GM23338 (cell line): ENCODE measurements at regions not wholly inside any gene's neighbourhood (a gene's known extent, or its start where the extent isn't known, plus 50 kb on each side); places are given as distances from the start of the nearest gene placed in this dataset.

Experiments
- ATAC-seq: fragments of 200-7000 bp; cut with Tn5 transposase; 3 replicates; pipeline ENCODE4 v1.9.1; 2020
- DNase-seq: peaks from one replicate; pipeline ENCODE4 v3.0.0-alpha.2; 2015; ENCODE audit warnings: low spot score
- H2AFZ ChIP-seq: fragments of 200-600 bp; sonication (generic); 2 replicates; pipeline ENCODE4 v1.8.0; 2016; ENCODE audit warnings: antibody characterized with exemption, mild to moderate bottlenecking, moderate library complexity
- H3F3A ChIP-seq: fragments of 200-600 bp; sonication (generic); replicated peaks from 2 replicates; pipeline ENCODE4 v1.8.0; 2017; ENCODE audit warnings: antibody characterized with exemption, mixed run types, low read depth
- H3K27ac ChIP-seq: fragments of 200-600 bp; sonication (generic); 2 replicates; pipeline ENCODE4 v1.6.1; 2016; ENCODE audit warnings: low read depth
- H3K27me3 ChIP-seq: fragments of 200-600 bp; sonication (generic); 2 replicates; pipeline ENCODE4 v1.8.0; 2016; ENCODE audit warnings: mild to moderate bottlenecking, mixed run types, moderate library complexity; ENCODE audit not compliant: insufficient read depth
- H3K36me3 ChIP-seq: fragments of 200-600 bp; sonication (generic); 2 replicates; pipeline ENCODE4 v1.8.0; 2016; ENCODE audit warnings: mild to moderate bottlenecking; ENCODE audit not compliant: insufficient read depth
- H3K4me1 ChIP-seq: fragments of 200-600 bp; sonication (generic); 2 replicates; pipeline ENCODE4 v1.8.0; 2016; ENCODE audit warnings: mild to moderate bottlenecking, moderate library complexity; ENCODE audit not compliant: insufficient read depth
- H3K4me2 ChIP-seq: fragments of 200-600 bp; sonication (generic); 2 replicates; pipeline ENCODE4 v1.7.1; 2017; ENCODE audit warnings: mixed run types
- H3K4me3 ChIP-seq: fragments of 200-600 bp; sonication (generic); 2 replicates; pipeline ENCODE4 v1.6.1; 2016; ENCODE audit warnings: mixed run types
- H3K79me2 ChIP-seq: fragments of 200-600 bp; sonication (generic); replicated peaks from 2 replicates; pipeline ENCODE4 v1.8.0; 2017; ENCODE audit warnings: mild to moderate bottlenecking; ENCODE audit not compliant: insufficient read depth
- H3K9me2 ChIP-seq: fragments of 200-600 bp; sonication (generic); 2 replicates; pipeline ENCODE4 v1.8.0; 2017; ENCODE audit not compliant: insufficient read depth
- H4K20me1 ChIP-seq: fragments of 200-600 bp; sonication (generic); replicated peaks from 2 replicates; pipeline ENCODE4 v1.8.0; 2017; ENCODE audit warnings: mild to moderate bottlenecking; ENCODE audit not compliant: insufficient read depth
- H3K27ac Mint-ChIP-seq: 2 replicates; pipeline ENCODE4 v1.8.0; 2020; ENCODE audit warnings: inconsistent platforms, mild to moderate bottlenecking, moderate library complexity, mixed read lengths
- H3K27me3 Mint-ChIP-seq: 3 replicates; pipeline ENCODE4 v1.8.0; 2022; ENCODE audit warnings: low read depth, mild to moderate bottlenecking, moderate library complexity, mixed read lengths, inconsistent platforms; ENCODE audit not compliant: insufficient read depth, poor library complexity
- H3K36me3 Mint-ChIP-seq: 3 replicates; pipeline ENCODE4 v1.8.0; 2021; ENCODE audit warnings: low read depth, mild to moderate bottlenecking, inconsistent platforms, moderate library complexity, mixed read lengths
- H3K4me1 Mint-ChIP-seq: 3 replicates; pipeline ENCODE4 v1.8.0; 2020; ENCODE audit warnings: mild to moderate bottlenecking, inconsistent platforms, mixed read lengths
- H3K4me3 Mint-ChIP-seq: 3 replicates; pipeline ENCODE4 v1.8.0; 2021; ENCODE audit warnings: moderate library complexity, mild to moderate bottlenecking, inconsistent platforms, mixed read lengths
- H3K9me3 Mint-ChIP-seq: 3 replicates; pipeline ENCODE4 v1.8.0; 2020; ENCODE audit warnings: moderate library complexity, mild to moderate bottlenecking, inconsistent platforms, mixed read lengths
- EZH2phosphoT487 ChIP-seq: fragments of 200-600 bp; sonication (generic); IDR thresholded peaks from one replicate; pipeline ENCODE4 v1.8.1; 2018; ENCODE audit warnings: antibody characterized with exemption; ENCODE audit not compliant: unreplicated experiment
- JUNB ChIP-seq: IDR thresholded peaks from one replicate; pipeline ENCODE4 v1.6.1; 2016; ENCODE audit warnings: antibody characterized with exemption; ENCODE audit not compliant: unreplicated experiment
- NANOG ChIP-seq: IDR thresholded peaks from 2 replicates; pipeline ENCODE4 v1.6.1; 2016; ENCODE audit warnings: antibody characterized with exemption, borderline replicate concordance
- POLR2AphosphoS5 ChIP-seq: IDR thresholded peaks from 2 replicates; pipeline ENCODE4 v1.6.1; 2016; ENCODE audit warnings: antibody characterized with exemption, low read depth
- STAT1 ChIP-seq: IDR thresholded peaks from one replicate; pipeline ENCODE4 v1.6.1; 2016; ENCODE audit warnings: antibody characterized with exemption; ENCODE audit not compliant: unreplicated experiment
- ZNF114 ChIP-seq: fragments of 250-450 bp; sonication (Bioruptor Pico); IDR thresholded peaks from 2 replicates; pipeline ENCODE4 v1.5.0; 2020; ENCODE audit warnings: mild to moderate bottlenecking, moderate library complexity
- ZNF331 ChIP-seq: fragments of 250-450 bp; sonication (Bioruptor Pico); IDR thresholded peaks from 2 replicates; pipeline ENCODE4 v1.5.0; 2020; ENCODE audit warnings: low read depth, mild to moderate bottlenecking, moderate library complexity
- TF ChIP-seq, protein P1 (sequence below): fragments of 250-450 bp; sonication (Bioruptor Pico); IDR thresholded peaks from 2 replicates; pipeline ENCODE4 v1.5.0; 2020; ENCODE audit warnings: mild to moderate bottlenecking, moderate library complexity
- TF ChIP-seq, protein P2 (sequence below), 2 experiments: fragments of 200-600 bp in 1 of 2; sonication (generic) in 1 of 2; conservative IDR thresholded peaks; 2 replicates each; pipeline versions ENCODE4 v1.5.1 to v1.6.1; 2016 to 2017; ENCODE audit warnings: antibody characterized with exemption in 2 of 2, low read depth in 2 of 2, mild to moderate bottlenecking in 2 of 2, moderate library complexity in 1 of 2
- TF ChIP-seq, protein P3 (sequence below): IDR thresholded peaks from one replicate; pipeline ENCODE4 v1.6.1; 2018; ENCODE audit warnings: antibody characterized with exemption; ENCODE audit not compliant: unreplicated experiment

DNA sequence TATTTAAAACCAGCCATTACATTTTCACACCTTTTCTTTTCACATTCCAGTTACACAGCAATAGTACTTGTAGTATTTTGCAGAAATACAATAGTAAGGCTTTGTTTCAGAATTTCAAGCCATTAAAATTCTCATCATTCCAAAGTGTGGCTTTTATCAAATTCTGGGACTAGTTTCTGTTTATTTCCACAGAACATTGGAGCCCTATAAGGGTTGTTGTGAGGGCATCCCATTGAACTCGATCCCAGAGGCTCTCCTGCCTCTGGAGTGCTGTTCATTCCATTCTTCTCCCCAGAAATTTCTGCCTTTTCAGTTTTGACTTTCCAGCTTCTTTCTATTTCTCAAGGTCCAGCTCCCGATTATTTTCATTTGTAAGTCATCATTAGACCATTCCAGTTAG lies 645.5 kb downstream of the ADGRL2 start (continued):
- TF ChIP-seq, protein P1, sequence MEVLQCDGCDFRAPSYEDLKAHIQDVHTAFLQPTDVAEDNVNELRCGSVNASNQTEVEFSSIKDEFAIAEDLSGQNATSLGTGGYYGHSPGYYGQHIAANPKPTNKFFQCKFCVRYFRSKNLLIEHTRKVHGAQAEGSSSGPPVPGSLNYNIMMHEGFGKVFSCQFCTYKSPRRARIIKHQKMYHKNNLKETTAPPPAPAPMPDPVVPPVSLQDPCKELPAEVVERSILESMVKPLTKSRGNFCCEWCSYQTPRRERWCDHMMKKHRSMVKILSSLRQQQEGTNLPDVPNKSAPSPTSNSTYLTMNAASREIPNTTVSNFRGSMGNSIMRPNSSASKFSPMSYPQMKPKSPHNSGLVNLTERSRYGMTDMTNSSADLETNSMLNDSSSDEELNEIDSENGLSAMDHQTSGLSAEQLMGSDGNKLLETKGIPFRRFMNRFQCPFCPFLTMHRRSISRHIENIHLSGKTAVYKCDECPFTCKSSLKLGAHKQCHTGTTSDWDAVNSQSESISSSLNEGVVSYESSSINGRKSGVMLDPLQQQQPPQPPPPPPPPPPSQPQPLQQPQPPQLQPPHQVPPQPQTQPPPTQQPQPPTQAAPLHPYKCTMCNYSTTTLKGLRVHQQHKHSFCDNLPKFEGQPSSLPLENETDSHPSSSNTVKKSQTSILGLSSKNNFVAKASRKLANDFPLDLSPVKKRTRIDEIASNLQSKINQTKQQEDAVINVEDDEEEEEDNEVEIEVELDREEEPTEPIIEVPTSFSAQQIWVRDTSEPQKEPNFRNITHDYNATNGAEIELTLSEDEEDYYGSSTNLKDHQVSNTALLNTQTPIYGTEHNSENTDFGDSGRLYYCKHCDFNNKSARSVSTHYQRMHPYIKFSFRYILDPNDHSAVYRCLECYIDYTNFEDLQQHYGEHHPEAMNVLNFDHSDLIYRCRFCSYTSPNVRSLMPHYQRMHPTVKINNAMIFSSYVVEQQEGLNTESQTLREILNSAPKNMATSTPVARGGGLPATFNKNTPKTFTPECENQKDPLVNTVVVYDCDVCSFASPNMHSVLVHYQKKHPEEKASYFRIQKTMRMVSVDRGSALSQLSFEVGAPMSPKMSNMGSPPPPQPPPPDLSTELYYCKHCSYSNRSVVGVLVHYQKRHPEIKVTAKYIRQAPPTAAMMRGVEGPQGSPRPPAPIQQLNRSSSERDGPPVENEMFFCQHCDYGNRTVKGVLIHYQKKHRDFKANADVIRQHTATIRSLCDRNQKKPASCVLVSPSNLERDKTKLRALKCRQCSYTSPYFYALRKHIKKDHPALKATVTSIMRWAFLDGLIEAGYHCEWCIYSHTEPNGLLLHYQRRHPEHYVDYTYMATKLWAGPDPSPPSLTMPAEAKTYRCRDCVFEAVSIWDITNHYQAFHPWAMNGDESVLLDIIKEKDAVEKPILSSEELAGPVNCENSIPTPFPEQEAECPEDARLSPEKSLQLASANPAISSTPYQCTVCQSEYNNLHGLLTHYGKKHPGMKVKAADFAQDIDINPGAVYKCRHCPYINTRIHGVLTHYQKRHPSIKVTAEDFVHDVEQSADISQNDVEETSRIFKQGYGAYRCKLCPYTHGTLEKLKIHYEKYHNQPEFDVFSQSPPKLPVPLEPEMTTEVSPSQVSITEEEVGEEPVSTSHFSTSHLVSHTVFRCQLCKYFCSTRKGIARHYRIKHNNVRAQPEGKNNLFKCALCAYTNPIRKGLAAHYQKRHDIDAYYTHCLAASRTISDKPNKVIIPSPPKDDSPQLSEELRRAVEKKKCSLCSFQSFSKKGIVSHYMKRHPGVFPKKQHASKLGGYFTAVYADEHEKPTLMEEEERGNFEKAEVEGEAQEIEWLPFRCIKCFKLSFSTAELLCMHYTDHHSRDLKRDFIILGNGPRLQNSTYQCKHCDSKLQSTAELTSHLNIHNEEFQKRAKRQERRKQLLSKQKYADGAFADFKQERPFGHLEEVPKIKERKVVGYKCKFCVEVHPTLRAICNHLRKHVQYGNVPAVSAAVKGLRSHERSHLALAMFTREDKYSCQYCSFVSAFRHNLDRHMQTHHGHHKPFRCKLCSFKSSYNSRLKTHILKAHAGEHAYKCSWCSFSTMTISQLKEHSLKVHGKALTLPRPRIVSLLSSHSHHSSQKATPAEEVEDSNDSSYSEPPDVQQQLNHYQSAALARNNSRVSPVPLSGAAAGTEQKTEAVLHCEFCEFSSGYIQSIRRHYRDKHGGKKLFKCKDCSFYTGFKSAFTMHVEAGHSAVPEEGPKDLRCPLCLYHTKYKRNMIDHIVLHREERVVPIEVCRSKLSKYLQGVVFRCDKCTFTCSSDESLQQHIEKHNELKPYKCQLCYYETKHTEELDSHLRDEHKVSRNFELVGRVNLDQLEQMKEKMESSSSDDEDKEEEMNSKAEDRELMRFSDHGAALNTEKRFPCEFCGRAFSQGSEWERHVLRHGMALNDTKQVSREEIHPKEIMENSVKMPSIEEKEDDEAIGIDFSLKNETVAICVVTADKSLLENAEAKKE (CRISPR knock-in tag): no peak
- TF ChIP-seq JUNB (no peak), ZNF331 (CRISPR knock-in tag) (no peak), ZNF114 (CRISPR knock-in tag) (no peak), STAT1 (no peak)
- TF ChIP-seq, protein P2, sequence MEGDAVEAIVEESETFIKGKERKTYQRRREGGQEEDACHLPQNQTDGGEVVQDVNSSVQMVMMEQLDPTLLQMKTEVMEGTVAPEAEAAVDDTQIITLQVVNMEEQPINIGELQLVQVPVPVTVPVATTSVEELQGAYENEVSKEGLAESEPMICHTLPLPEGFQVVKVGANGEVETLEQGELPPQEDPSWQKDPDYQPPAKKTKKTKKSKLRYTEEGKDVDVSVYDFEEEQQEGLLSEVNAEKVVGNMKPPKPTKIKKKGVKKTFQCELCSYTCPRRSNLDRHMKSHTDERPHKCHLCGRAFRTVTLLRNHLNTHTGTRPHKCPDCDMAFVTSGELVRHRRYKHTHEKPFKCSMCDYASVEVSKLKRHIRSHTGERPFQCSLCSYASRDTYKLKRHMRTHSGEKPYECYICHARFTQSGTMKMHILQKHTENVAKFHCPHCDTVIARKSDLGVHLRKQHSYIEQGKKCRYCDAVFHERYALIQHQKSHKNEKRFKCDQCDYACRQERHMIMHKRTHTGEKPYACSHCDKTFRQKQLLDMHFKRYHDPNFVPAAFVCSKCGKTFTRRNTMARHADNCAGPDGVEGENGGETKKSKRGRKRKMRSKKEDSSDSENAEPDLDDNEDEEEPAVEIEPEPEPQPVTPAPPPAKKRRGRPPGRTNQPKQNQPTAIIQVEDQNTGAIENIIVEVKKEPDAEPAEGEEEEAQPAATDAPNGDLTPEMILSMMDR (conservative IDR thresholded peaks at IDR 0.05; ENCODE audit: low read depth in 2 of 2): no peak

DNA sequence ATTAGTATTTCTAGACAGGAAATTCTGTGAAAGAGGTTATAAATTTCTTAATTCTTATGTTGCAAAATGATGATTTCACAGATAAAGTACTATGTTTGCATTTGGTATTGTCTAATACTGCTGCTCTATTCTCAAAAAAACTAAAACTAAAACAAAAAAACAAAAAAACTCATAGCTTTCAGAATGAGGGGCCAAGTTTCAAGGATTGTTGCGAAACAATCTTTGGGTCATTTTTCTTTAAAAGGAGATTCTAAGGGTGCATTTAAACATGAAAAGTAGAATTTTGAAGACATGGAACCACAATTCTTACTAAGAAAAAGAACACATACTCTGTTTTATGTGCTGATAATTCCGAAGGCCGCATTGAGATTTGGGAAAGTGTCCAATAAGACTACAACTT lies 645.1 kb downstream of the ADGRL2 start:
- Histone ChIP-seq H3K27me3 (no peaks in the 10 kb centered on the region), H3K79me2 (no peaks in the 10 kb centered on the region), H3K4me3 (no peak overlapping the region), H3K36me3 (no peaks in the 10 kb centered on the region), H3K4me1 (no peaks in the 10 kb centered on the region; the same call in 1 of the 2 replicates), H3F3A (no peaks in the 10 kb centered on the region), H3K9me2 (no peaks in the 10 kb centered on the region), H3K27ac (no peak overlapping the region), H2AFZ (no peak overlapping the region), H4K20me1 (no peaks in the 10 kb centered on the region), H3K4me2 (no peak overlapping the region)
- ATAC-seq (no peak), DNase-seq (no peak)
- H3K4me1 Mint-ChIP-seq: 0 out of 3 replicates have a peak, but pooled peaks cover 4% of the 10 kb centered on the region
- no peaks in the 10 kb centered on the region for H3K9me3 Mint-ChIP-seq
- H3K27ac Mint-ChIP-seq: peak overlapping the region; percentile 49; the same call in 1 of the 2 replicates
- no peaks in the 10 kb centered on the region for H3K27me3 Mint-ChIP-seq
- H3K36me3 Mint-ChIP-seq: no peaks in the 10 kb centered on the region
- no peak overlapping the region for H3K4me3 Mint-ChIP-seq
- TF ChIP-seq ZNF331 (CRISPR knock-in tag) (no peak), EZH2phosphoT487 (no peak), ZNF114 (CRISPR knock-in tag) (no peak), JUNB (no peak), NANOG (no peak), STAT1 (no peak), POLR2AphosphoS5 (no peak)
- TF ChIP-seq, protein P3, sequence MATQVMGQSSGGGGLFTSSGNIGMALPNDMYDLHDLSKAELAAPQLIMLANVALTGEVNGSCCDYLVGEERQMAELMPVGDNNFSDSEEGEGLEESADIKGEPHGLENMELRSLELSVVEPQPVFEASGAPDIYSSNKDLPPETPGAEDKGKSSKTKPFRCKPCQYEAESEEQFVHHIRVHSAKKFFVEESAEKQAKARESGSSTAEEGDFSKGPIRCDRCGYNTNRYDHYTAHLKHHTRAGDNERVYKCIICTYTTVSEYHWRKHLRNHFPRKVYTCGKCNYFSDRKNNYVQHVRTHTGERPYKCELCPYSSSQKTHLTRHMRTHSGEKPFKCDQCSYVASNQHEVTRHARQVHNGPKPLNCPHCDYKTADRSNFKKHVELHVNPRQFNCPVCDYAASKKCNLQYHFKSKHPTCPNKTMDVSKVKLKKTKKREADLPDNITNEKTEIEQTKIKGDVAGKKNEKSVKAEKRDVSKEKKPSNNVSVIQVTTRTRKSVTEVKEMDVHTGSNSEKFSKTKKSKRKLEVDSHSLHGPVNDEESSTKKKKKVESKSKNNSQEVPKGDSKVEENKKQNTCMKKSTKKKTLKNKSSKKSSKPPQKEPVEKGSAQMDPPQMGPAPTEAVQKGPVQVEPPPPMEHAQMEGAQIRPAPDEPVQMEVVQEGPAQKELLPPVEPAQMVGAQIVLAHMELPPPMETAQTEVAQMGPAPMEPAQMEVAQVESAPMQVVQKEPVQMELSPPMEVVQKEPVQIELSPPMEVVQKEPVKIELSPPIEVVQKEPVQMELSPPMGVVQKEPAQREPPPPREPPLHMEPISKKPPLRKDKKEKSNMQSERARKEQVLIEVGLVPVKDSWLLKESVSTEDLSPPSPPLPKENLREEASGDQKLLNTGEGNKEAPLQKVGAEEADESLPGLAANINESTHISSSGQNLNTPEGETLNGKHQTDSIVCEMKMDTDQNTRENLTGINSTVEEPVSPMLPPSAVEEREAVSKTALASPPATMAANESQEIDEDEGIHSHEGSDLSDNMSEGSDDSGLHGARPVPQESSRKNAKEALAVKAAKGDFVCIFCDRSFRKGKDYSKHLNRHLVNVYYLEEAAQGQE: no peak
- TF ChIP-seq, protein P2 (conservative IDR thresholded peaks at IDR 0.05; ENCODE audit: low read depth in 2 of 2): no peak
